ENCODE measurements at regions not wholly inside any gene's neighbourhood (a gene's known extent, or its start where the extent isn't known, plus 50 kb on each side); places are given as distances from the start of the nearest gene placed in this dataset.

- H3T11ph ChIP-seq (ENCODE audit: low read length), result no peak overlapping the region
- no peak overlapping the region for H3K4me3 Mint-ChIP-seq
- no peaks in the 10 kb centered on the region for H3K4me1 ChIP-seq (ENCODE audit: insufficient read depth, low read length)
- H4K5ac ChIP-seq (ENCODE audit: insufficient read length, low read depth, low read length), result no peak overlapping the region
- H3K4me1 Mint-ChIP-seq, result peaks cover 0 to 3% of the 10 kb centered on the region in 2 experiments; a peak in 1 of 4 replicates
- H3K27ac Mint-ChIP-seq, result no peak overlapping the region
- H4K20me1 ChIP-seq (ENCODE audit: control insufficient read depth, insufficient read depth, insufficient read length), result no peaks in the 10 kb centered on the region
- H2BK120ac ChIP-seq (ENCODE audit: low read depth, low read length, poor library complexity, severe bottlenecking), result no peak overlapping the region
- no peaks in the 10 kb centered on the region for H3K79me1 ChIP-seq (ENCODE audit: insufficient read depth, low read depth, low read length, poor library complexity, severe bottlenecking)
- H4K91ac ChIP-seq (ENCODE audit: insufficient read length, low read depth, low read length), result no peak overlapping the region
- no peak overlapping the region for H2BK5ac ChIP-seq (ENCODE audit: insufficient read length, low read length)
- no peak overlapping the region for H4K8ac ChIP-seq (replicated peaks; ENCODE audit: insufficient read length, low read depth, low read length)
- H3K9ac ChIP-seq (ENCODE audit: extremely low read depth, insufficient read length, low read length), result no peak overlapping the region
- no peak overlapping the region for H3K18ac ChIP-seq (ENCODE audit: insufficient read length, low read depth, low read length)
- TF ChIP-seq CTCF (conservative IDR thresholded peaks at IDR 0.05), result no peak
- H2BK12ac ChIP-seq (ENCODE audit: insufficient read length, low read depth, low read length), result no peak overlapping the region
- DNase-seq, result no peak
- H2BK15ac ChIP-seq (ENCODE audit: low read depth, low read length), result no peak overlapping the region
- no peaks in the 10 kb centered on the region for H3K9me3 ChIP-seq (ENCODE audit: control insufficient read depth, low read depth, low read length)
- no peak overlapping the region for H2AK5ac ChIP-seq (ENCODE audit: insufficient read length, low read length)
- H3K4me2 ChIP-seq (ENCODE audit: insufficient read depth, insufficient read length, low read length), result no peak overlapping the region
- no peak overlapping the region for H3K4ac ChIP-seq (ENCODE audit: low read depth, low read length)
- no peak overlapping the region for H2AFZ ChIP-seq (ENCODE audit: low read length)
- no peaks in the 10 kb centered on the region for H3K36me3 Mint-ChIP-seq (ENCODE audit: insufficient read depth in 1 of 3, low read depth in 3 of 3)
- H3K27me3 ChIP-seq (ENCODE audit: insufficient read depth, low read length), result no peaks in the 10 kb centered on the region
- H3K23ac ChIP-seq (ENCODE audit: insufficient read length, low read depth, low read length), result no peak overlapping the region
- H3K79me2 ChIP-seq (ENCODE audit: insufficient read depth, low read length), result no peaks in the 10 kb centered on the region
- no peak overlapping the region for H3K14ac ChIP-seq (ENCODE audit: insufficient read depth, low read length)
- no peaks in the 10 kb centered on the region for H3K27me3 Mint-ChIP-seq (ENCODE audit: low read depth)
- H3K27ac ChIP-seq (ENCODE audit: insufficient read length, low read depth, low read length), result no peak overlapping the region
- H3K23me2 ChIP-seq (ENCODE audit: insufficient read length, low read depth, low read length, poor library complexity, severe bottlenecking), result no peaks in the 10 kb centered on the region
- H3K56ac ChIP-seq (ENCODE audit: insufficient read length, low read depth, low read length), result no peak overlapping the region
- H2BK20ac ChIP-seq (ENCODE audit: low read depth, low read length, poor library complexity, severe bottlenecking), result no peak overlapping the region
- peaks cover 4 to 24% of the 10 kb centered on the region in 2 experiments; a peak in 4 of 5 replicates for H3K9me3 Mint-ChIP-seq
Measured at GRCh38 chrX:22855693-22856092, 144.1 kb upstream of the DDX53 start.
